ENCODE measurements at regions not wholly inside any gene's neighbourhood (a gene's known extent, or its start where the extent isn't known, plus 50 kb on each side); places are given as distances from the start of the nearest gene placed in this dataset.
"Not testable (repeated sequence)": the region's sequence is repeated elsewhere in the genome, so short reads cannot be mapped to it uniquely, and the experiment has no call there.

- not testable (repeated sequence) for TF ChIP-seq CTCF (conservative IDR thresholded peaks at IDR 0.05 in 1 of 2, IDR thresholded peaks at IDR 0.05 in 1 of 2; ENCODE audit: extremely low read depth in 1 of 2, insufficient read depth in 1 of 2, low read depth in 1 of 2, low read length in 2 of 2); EZH2 (IDR thresholded peaks at IDR 0.05; ENCODE audit: borderline replicate concordance, low read length)
These were observed 233.4 kb downstream of the VGLL3 start for GRCh38 chr3:86757322-86758179.
